ENCODE measurements at regions not wholly inside any gene's neighbourhood (a gene's known extent, or its start where the extent isn't known, plus 50 kb on each side); places are given as distances from the start of the nearest gene placed in this dataset.

DNA sequence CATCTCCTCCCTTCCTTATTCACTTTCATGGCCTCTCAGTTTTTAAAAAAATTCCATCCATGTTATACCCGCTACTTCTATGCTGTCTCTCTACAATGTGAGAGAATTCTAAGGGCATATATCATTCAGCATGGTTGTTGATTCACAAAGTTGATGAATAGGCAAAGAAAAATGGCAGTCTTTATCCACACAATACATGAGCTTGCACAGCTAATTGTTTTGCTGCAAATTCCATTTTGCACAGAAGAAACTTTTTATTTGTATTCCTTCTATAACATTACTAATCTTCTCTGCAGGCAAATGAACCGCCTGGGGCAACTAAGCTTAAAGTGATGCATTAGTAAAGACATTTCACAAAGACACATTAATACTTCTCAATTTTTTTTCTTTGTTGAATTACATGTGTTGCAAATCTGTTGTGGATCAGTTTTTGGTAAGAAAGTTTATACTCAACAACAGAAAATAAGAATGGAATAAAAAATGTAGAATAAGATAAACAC lies 196.9 kb downstream of the LIG4 start (continued):
- TF ChIP-seq OSR1 (CRISPR knock-in tag; IDR thresholded peaks at IDR 0.05) (no peak), PPARA (CRISPR knock-in tag; IDR thresholded peaks at IDR 0.05; ENCODE audit: borderline replicate concordance) (no peak), CSDC2 (CRISPR knock-in tag; IDR thresholded peaks at IDR 0.05) (no peak), TOX (CRISPR knock-in tag; IDR thresholded peaks at IDR 0.05; ENCODE audit: borderline replicate concordance) (no peak), ZNF70 (CRISPR knock-in tag; IDR thresholded peaks at IDR 0.05) (no peak)

DNA sequence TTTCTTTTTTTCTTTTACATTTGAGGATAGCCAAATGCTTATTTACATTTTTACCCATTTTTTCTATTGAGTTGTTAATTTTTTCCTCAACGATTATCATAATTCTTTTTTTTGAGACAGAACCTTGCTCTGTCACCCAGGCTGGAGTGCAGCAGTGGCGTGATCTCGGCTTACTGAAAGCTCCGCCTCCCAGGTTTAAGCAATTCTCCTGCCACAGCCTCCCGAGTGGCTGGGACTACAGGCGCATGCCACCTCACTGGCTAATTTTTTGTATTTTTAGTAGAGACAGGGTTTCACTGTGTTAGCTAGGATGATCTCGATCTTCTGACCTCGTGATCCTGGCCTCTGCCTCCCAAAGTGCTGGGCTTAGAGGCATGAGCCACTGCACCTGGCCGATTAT lies 208.7 kb downstream of the LIG4 start:
- TF ChIP-seq ZNF565 (CRISPR knock-in tag; conservative IDR thresholded peaks at IDR 0.05; ENCODE audit: low read depth) = no peak
- no peak for TF ChIP-seq CSDC2 (CRISPR knock-in tag; IDR thresholded peaks at IDR 0.05)
- TF ChIP-seq, protein P1, sequence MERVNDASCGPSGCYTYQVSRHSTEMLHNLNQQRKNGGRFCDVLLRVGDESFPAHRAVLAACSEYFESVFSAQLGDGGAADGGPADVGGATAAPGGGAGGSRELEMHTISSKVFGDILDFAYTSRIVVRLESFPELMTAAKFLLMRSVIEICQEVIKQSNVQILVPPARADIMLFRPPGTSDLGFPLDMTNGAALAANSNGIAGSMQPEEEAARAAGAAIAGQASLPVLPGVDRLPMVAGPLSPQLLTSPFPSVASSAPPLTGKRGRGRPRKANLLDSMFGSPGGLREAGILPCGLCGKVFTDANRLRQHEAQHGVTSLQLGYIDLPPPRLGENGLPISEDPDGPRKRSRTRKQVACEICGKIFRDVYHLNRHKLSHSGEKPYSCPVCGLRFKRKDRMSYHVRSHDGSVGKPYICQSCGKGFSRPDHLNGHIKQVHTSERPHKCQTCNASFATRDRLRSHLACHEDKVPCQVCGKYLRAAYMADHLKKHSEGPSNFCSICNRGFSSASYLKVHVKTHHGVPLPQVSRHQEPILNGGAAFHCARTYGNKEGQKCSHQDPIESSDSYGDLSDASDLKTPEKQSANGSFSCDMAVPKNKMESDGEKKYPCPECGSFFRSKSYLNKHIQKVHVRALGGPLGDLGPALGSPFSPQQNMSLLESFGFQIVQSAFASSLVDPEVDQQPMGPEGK (CRISPR knock-in tag; IDR thresholded peaks at IDR 0.05; ENCODE audit: borderline replicate concordance) = no peak
- no peak for TF ChIP-seq ZFP3 (CRISPR knock-in tag; IDR thresholded peaks at IDR 0.05)
- no peak for TF ChIP-seq ISL1 (CRISPR knock-in tag; IDR thresholded peaks at IDR 0.05)
- TF ChIP-seq GLIS3 (CRISPR knock-in tag; IDR thresholded peaks at IDR 0.05) = no peak
- TF ChIP-seq ARNTL (CRISPR knock-in tag; IDR thresholded peaks at IDR 0.05; ENCODE audit: borderline replicate concordance, low read depth) = no peak
- TF ChIP-seq ZNF70 (CRISPR knock-in tag; IDR thresholded peaks at IDR 0.05) = no peak
- TF ChIP-seq, protein P2, sequence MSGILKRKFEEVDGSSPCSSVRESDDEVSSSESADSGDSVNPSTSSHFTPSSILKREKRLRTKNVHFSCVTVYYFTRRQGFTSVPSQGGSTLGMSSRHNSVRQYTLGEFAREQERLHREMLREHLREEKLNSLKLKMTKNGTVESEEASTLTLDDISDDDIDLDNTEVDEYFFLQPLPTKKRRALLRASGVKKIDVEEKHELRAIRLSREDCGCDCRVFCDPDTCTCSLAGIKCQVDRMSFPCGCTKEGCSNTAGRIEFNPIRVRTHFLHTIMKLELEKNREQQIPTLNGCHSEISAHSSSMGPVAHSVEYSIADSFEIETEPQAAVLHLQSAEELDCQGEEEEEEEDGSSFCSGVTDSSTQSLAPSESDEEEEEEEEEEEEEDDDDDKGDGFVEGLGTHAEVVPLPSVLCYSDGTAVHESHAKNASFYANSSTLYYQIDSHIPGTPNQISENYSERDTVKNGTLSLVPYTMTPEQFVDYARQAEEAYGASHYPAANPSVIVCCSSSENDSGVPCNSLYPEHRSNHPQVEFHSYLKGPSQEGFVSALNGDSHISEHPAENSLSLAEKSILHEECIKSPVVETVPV (CRISPR knock-in tag; IDR thresholded peaks at IDR 0.05) = no peak
- TF ChIP-seq BACH2 (CRISPR knock-in tag; IDR thresholded peaks at IDR 0.05; ENCODE audit: borderline replicate concordance) = no peak
- TF ChIP-seq, protein P3, sequence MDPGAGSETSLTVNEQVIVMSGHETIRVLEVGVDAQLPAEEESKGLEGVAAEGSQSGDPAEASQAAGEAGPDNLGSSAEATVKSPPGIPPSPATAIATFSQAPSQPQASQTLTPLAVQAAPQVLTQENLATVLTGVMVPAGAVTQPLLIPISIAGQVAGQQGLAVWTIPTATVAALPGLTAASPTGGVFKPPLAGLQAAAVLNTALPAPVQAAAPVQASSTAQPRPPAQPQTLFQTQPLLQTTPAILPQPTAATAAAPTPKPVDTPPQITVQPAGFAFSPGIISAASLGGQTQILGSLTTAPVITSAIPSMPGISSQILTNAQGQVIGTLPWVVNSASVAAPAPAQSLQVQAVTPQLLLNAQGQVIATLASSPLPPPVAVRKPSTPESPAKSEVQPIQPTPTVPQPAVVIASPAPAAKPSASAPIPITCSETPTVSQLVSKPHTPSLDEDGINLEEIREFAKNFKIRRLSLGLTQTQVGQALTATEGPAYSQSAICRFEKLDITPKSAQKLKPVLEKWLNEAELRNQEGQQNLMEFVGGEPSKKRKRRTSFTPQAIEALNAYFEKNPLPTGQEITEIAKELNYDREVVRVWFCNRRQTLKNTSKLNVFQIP (CRISPR knock-in tag; IDR thresholded peaks at IDR 0.05; ENCODE audit: borderline replicate concordance, low read depth) = no peak
- no peak for TF ChIP-seq ZFP30 (CRISPR knock-in tag; IDR thresholded peaks at IDR 0.05)
- no peak for TF ChIP-seq TOX (CRISPR knock-in tag; IDR thresholded peaks at IDR 0.05; ENCODE audit: borderline replicate concordance)
- TF ChIP-seq SNAI2 (CRISPR knock-in tag; IDR thresholded peaks at IDR 0.05) = no peak
- TF ChIP-seq ZC3H10 (CRISPR knock-in tag; IDR thresholded peaks at IDR 0.05) = no peak
- no peak for ATAC-seq

DNA sequence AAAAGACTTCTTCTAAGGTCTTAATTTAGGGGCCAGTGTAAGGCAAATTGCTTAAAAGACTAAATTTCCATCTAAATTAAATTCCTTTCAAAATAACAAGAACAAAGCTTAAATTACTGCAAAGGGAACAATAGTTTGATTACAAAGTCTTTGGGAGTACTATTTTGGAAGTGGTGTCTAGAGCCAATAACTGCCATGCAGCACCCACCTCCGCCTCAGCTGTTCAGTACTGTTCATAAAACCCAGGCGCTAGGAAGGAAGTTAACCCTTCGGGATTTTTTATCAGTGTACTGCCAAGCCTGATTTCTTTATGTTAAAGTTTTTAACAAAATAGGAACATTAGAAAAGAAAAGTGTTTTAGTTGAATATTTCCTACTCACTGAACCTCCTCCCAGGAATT lies 210.1 kb downstream of the LIG4 start:
- TF ChIP-seq ZC3H10 (CRISPR knock-in tag; IDR thresholded peaks at IDR 0.05) = no peak
- TF ChIP-seq BACH2 (CRISPR knock-in tag; IDR thresholded peaks at IDR 0.05; ENCODE audit: borderline replicate concordance) = no peak
- no peak for TF ChIP-seq SNAI2 (CRISPR knock-in tag; IDR thresholded peaks at IDR 0.05)
- TF ChIP-seq, protein P4, sequence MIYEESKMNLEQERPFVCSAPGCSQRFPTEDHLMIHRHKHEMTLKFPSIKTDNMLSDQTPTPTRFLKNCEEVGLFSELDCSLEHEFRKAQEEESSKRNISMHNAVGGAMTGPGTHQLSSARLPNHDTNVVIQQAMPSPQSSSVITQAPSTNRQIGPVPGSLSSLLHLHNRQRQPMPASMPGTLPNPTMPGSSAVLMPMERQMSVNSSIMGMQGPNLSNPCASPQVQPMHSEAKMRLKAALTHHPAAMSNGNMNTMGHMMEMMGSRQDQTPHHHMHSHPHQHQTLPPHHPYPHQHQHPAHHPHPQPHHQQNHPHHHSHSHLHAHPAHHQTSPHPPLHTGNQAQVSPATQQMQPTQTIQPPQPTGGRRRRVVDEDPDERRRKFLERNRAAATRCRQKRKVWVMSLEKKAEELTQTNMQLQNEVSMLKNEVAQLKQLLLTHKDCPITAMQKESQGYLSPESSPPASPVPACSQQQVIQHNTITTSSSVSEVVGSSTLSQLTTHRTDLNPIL (CRISPR knock-in tag; IDR thresholded peaks at IDR 0.05; ENCODE audit: low read depth) = no peak
- TF ChIP-seq ISL1 (CRISPR knock-in tag; IDR thresholded peaks at IDR 0.05) = no peak
- TF ChIP-seq ZFP3 (CRISPR knock-in tag; IDR thresholded peaks at IDR 0.05) = no peak
- no peak for TF ChIP-seq OSR1 (CRISPR knock-in tag; IDR thresholded peaks at IDR 0.05)
- no peak for TF ChIP-seq ZNF8 (CRISPR knock-in tag; IDR thresholded peaks at IDR 0.05)
- ATAC-seq = no peak

DNA sequence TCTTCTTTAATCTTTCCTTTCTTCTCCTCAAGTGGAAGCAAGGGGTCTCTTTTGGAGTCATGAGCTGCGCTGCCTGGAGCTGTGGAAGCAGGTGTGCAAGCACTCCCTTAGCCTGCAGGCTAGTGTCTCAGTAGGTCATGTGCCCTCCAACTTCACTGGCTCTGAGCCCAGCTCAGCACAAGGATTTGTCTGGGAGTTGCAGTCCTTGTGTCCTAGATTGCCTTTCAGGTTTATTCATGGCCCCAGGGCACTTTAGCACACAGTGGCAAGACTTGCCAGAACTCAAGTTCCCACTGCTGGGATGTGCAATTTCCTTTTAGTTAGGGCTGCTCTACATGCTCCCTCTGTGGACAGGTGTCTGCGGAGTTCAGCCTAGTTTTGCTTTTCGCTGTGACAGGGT lies 211.7 kb downstream of the LIG4 start:
- no peak for ATAC-seq
- TF ChIP-seq ZNF8 (CRISPR knock-in tag; IDR thresholded peaks at IDR 0.05) (no peak), ARNTL (CRISPR knock-in tag; IDR thresholded peaks at IDR 0.05; ENCODE audit: borderline replicate concordance, low read depth) (no peak), ZNF565 (CRISPR knock-in tag; conservative IDR thresholded peaks at IDR 0.05; ENCODE audit: low read depth) (no peak), ESRRG (CRISPR knock-in tag; IDR thresholded peaks at IDR 0.05) (no peak), TOX (CRISPR knock-in tag; IDR thresholded peaks at IDR 0.05; ENCODE audit: borderline replicate concordance) (no peak), CSDC2 (CRISPR knock-in tag; IDR thresholded peaks at IDR 0.05) (no peak)
- TF ChIP-seq, protein P2 (CRISPR knock-in tag; IDR thresholded peaks at IDR 0.05) = no peak
